Fibroblast of lung (primary cell): ENCODE measurements at regions not wholly inside any gene's neighbourhood (a gene's known extent, or its start where the extent isn't known, plus 50 kb on each side); places are given as distances from the start of the nearest gene placed in this dataset.

Source experiments
- CTCF ChIP-seq, 2 donors: IDR thresholded peaks in 1 of 2; conservative IDR thresholded peaks in 1 of 2; 1 replicate in 1 of 2; 2 replicates in 1 of 2; pipeline ENCODE4 v1.5.1; 2011 to 2012; ENCODE audit warnings: low read length in 2 of 2, control low read depth in 1 of 2, inconsistent platforms in 1 of 2, low read depth in 1 of 2, mild to moderate bottlenecking in 1 of 2
- EZH2 ChIP-seq: IDR thresholded peaks from 2 replicates; pipeline ENCODE4 v1.5.1; 2012; ENCODE audit warnings: low read length, control low read depth, mild to moderate bottlenecking; ENCODE audit errors: missing control alignments

- no peak for TF ChIP-seq CTCF (conservative IDR thresholded peaks at IDR 0.05 in 1 of 2, IDR thresholded peaks at IDR 0.05 in 1 of 2; ENCODE audit: low read depth in 1 of 2, low read length in 2 of 2)
- no peak for TF ChIP-seq EZH2
These were observed 1642.1 kb upstream of the FLRT2 start for GRCh38 chr14:83887866-83888265.
